DND-41 (cell line): ENCODE measurements at regions not wholly inside any gene's neighbourhood (a gene's known extent, or its start where the extent isn't known, plus 50 kb on each side); places are given as distances from the start of the nearest gene placed in this dataset.

ENCODE experiments used
- ATAC-seq: fragments of 200-7000 bp; cut with Tn5 transposase; 3 replicates; pipeline ENCODE4 v1.9.1; 2021; ENCODE audit warnings: low read depth; ENCODE audit not compliant: insufficient read depth
- DNase-seq: peaks from one replicate; pipeline ENCODE4 v3.0.0-alpha.2; 2020
- H2AFZ ChIP-seq: 2 replicates; pipeline ENCODE4 v1.6.0; 2012; ENCODE audit warnings: low read depth, low read length
- H3K27ac ChIP-seq: 2 replicates; pipeline ENCODE4 v1.5.1; 2012; ENCODE audit warnings: low read length, inconsistent platforms
- H3K27me3 ChIP-seq: fragments of 200-600 bp; sonication (generic); 2 replicates; pipeline ENCODE4 v1.6.0; 2012; ENCODE audit warnings: low read length, mild to moderate bottlenecking, inconsistent platforms; ENCODE audit not compliant: insufficient read depth, poor library complexity
- H3K36me3 ChIP-seq: 2 replicates; pipeline ENCODE4 v1.5.1; 2012; ENCODE audit warnings: low read length, inconsistent platforms; ENCODE audit not compliant: insufficient read depth
- H3K4me1 ChIP-seq: 2 replicates; pipeline ENCODE4 v1.5.1; 2012; ENCODE audit warnings: mild to moderate bottlenecking, low read length; ENCODE audit not compliant: insufficient read depth
- H3K4me2 ChIP-seq: 2 replicates; pipeline ENCODE4 v1.6.0; 2012; ENCODE audit warnings: mild to moderate bottlenecking, moderate library complexity, low read length, inconsistent platforms; ENCODE audit not compliant: insufficient read depth
- H3K4me3 ChIP-seq, 2 experiments: fragments of 200-600 bp in 1 of 2; shearing (Covaris generic) in 1 of 2; 2 replicates each; pipeline ENCODE4 v1.5.1; 2012 to 2016; ENCODE audit warnings: inconsistent platforms in 2 of 2, low read length in 2 of 2, mild to moderate bottlenecking in 2 of 2, low read depth in 1 of 2, moderate library complexity in 1 of 2
- H3K79me2 ChIP-seq: 2 replicates; pipeline ENCODE4 v1.6.0; 2012; ENCODE audit warnings: low read length, inconsistent platforms; ENCODE audit not compliant: insufficient read depth
- H3K9ac ChIP-seq: 2 replicates; pipeline ENCODE4 v1.6.0; 2012; ENCODE audit warnings: low read depth, mild to moderate bottlenecking, inconsistent platforms, low read length, moderate library complexity
- H3K9me3 ChIP-seq: 2 replicates; pipeline ENCODE4 v1.5.1; 2012; ENCODE audit warnings: low read length, moderate library complexity, mild to moderate bottlenecking, inconsistent platforms; ENCODE audit not compliant: insufficient read depth, severe bottlenecking
- H4K20me1 ChIP-seq: 2 replicates; pipeline ENCODE4 v1.6.0; 2012; ENCODE audit warnings: low read length; ENCODE audit not compliant: insufficient read depth
- EZH2 ChIP-seq: IDR thresholded peaks from 3 replicates; pipeline ENCODE4 v1.6.1; 2012; ENCODE audit warnings: borderline replicate concordance, low read depth, mild to moderate bottlenecking, moderate library complexity, low read length, inconsistent platforms; ENCODE audit not compliant: severe bottlenecking
- TF ChIP-seq, protein P1 (sequence below): IDR thresholded peaks from 2 replicates; pipeline ENCODE4 v1.5.1; 2012; ENCODE audit warnings: borderline replicate concordance, low read length, moderate library complexity, mild to moderate bottlenecking; ENCODE audit not compliant: poor library complexity, severe bottlenecking; ENCODE audit errors: extremely low read depth

DNA sequence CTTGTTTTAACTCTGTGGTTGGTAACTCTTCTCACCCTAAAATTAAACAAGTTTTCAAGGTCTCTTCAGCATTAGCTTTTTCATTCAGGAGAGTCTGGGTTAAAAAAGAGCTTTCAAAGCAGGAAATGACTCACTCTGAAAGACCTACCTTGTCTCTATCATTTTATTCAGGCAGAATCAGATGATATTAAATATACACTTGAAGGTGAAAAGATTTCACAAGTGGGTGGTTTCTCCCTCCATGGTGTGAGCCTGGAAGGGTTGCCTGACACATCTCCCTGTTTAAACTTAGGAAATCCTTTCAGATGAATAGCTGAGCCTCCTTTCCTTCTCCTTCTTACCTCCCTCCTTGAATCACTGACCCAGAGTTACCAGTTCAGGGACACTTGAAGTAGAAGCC, 1402.0 kb upstream of the PIK3C3 start:
- no peaks in the 10 kb centered on the region for H3K79me2 ChIP-seq
- no peak overlapping the region for H3K9ac ChIP-seq
- no peaks in the 10 kb centered on the region for H4K20me1 ChIP-seq
- no peak for ATAC-seq
- H3K4me3 ChIP-seq, result no peak overlapping the region
- no peak overlapping the region for H2AFZ ChIP-seq
- H3K9me3 ChIP-seq, result peaks cover 2% of the 10 kb centered on the region
- H3K4me1 ChIP-seq, result no peaks in the 10 kb centered on the region
- TF ChIP-seq, protein P1, sequence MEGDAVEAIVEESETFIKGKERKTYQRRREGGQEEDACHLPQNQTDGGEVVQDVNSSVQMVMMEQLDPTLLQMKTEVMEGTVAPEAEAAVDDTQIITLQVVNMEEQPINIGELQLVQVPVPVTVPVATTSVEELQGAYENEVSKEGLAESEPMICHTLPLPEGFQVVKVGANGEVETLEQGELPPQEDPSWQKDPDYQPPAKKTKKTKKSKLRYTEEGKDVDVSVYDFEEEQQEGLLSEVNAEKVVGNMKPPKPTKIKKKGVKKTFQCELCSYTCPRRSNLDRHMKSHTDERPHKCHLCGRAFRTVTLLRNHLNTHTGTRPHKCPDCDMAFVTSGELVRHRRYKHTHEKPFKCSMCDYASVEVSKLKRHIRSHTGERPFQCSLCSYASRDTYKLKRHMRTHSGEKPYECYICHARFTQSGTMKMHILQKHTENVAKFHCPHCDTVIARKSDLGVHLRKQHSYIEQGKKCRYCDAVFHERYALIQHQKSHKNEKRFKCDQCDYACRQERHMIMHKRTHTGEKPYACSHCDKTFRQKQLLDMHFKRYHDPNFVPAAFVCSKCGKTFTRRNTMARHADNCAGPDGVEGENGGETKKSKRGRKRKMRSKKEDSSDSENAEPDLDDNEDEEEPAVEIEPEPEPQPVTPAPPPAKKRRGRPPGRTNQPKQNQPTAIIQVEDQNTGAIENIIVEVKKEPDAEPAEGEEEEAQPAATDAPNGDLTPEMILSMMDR, result no peak
- TF ChIP-seq EZH2, result no peak
- H3K27ac ChIP-seq, result no peak overlapping the region
- H3K4me2 ChIP-seq, result no peak overlapping the region
- H3K27me3 ChIP-seq, result no peaks in the 10 kb centered on the region
- no peaks in the 10 kb centered on the region for H3K36me3 ChIP-seq
- DNase-seq, result no peak

DNA sequence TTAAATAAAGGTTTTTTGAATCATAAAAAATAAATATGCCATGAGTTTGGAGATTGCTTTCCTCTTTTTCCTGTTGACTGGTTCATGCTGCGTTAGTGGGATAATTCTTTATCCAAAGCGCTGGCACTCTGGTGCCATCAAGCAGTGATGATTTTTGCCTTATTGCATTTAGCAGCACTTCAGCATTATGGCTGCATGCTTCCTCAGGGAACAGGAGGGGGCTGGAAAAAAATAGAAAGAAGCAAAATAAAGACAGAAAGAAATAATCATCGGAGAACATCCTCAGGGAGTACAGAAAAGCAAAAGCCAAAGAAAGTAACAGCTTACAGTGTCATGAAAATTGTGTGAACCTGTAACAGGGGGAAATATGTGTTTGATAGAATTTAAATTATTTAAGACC, 1408.2 kb upstream of the PIK3C3 start:
- DNase-seq, result no peak
- no peaks in the 10 kb centered on the region for H4K20me1 ChIP-seq
- no peak overlapping the region for H3K4me3 ChIP-seq
- H3K9me3 ChIP-seq, result peaks cover 2% of the 10 kb centered on the region
- H3K9ac ChIP-seq, result no peak overlapping the region
- TF ChIP-seq EZH2, result no peak
- TF ChIP-seq, protein P1, result no peak
- no peaks in the 10 kb centered on the region for H3K79me2 ChIP-seq
- no peak for ATAC-seq
- no peaks in the 10 kb centered on the region for H3K36me3 ChIP-seq
- H3K27ac ChIP-seq, result no peak overlapping the region
- H2AFZ ChIP-seq, result no peak overlapping the region
- H3K4me2 ChIP-seq, result no peak overlapping the region
- no peaks in the 10 kb centered on the region for H3K4me1 ChIP-seq
- H3K27me3 ChIP-seq, result no peaks in the 10 kb centered on the region

DNA sequence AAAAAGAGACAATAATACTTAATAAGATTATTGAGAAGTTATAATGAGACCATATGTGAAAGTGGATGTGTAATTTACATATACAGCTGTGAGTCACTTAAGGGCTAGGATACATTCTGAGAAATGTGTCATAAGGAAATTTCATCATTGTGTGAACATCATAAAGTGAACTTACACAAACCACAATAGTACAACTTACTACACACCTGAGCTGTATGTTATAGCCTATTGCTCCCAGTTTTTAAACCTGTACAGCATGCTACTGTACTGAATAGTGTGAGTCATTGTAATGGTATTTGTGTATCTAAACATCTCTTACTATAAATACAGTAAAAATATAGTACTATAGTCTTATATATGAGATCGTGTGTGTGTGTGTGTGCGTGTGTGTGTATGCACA, 1420.3 kb upstream of the PIK3C3 start:
- H3K4me2 ChIP-seq, result no peak overlapping the region
- H2AFZ ChIP-seq, result no peak overlapping the region
- H3K4me1 ChIP-seq, result no peaks in the 10 kb centered on the region
- ATAC-seq (no peak), DNase-seq (no peak)
- TF ChIP-seq, protein P1, result no peak
- no peak for TF ChIP-seq EZH2
- no peak overlapping the region for H3K9ac ChIP-seq
- H3K9me3 ChIP-seq, result peaks cover 3% of the 10 kb centered on the region
- H4K20me1 ChIP-seq, result no peaks in the 10 kb centered on the region
- no peak overlapping the region for H3K27ac ChIP-seq
- H3K4me3 ChIP-seq, result no peak overlapping the region
- no peaks in the 10 kb centered on the region for H3K36me3 ChIP-seq
- no peaks in the 10 kb centered on the region for H3K79me2 ChIP-seq
- no peaks in the 10 kb centered on the region for H3K27me3 ChIP-seq

DNA sequence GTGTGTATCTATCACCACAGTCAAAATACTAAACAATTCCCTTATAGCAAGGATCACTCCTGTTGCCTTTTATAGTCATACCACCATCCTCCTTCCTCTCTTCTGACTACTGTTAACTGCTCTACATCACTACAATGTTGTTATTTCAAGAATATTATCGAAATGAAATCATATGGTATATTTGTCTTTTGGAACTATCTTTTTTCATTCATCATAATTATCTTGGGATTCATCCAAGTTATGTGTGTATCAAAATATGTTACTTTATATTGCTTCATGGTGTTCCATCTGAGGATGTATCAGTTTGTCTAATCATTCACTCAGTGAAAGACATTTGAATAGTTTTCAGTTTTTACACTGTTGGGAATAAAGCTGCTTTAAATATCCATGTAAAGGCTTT, 1423.0 kb upstream of the PIK3C3 start:
- Histone ChIP-seq H3K4me3 (no peak overlapping the region), H3K4me2 (no peak overlapping the region), H3K27ac (no peak overlapping the region), H3K27me3 (no peaks in the 10 kb centered on the region), H3K4me1 (no peaks in the 10 kb centered on the region), H3K9me3 (no peaks in the 10 kb centered on the region), H3K9ac (no peak overlapping the region), H4K20me1 (no peaks in the 10 kb centered on the region), H3K36me3 (no peaks in the 10 kb centered on the region), H3K79me2 (no peaks in the 10 kb centered on the region), H2AFZ (no peak overlapping the region)
- DNase-seq (no peak), ATAC-seq (no peak)
- TF ChIP-seq, protein P1, result no peak
- TF ChIP-seq EZH2, result no peak
